Fibroblast of lung (primary cell): ENCODE measurements at regions not wholly inside any gene's neighbourhood (a gene's known extent, or its start where the extent isn't known, plus 50 kb on each side); places are given as distances from the start of the nearest gene placed in this dataset.

Experiments used
- EZH2 ChIP-seq: IDR thresholded peaks from 2 replicates; pipeline ENCODE4 v1.5.1; 2012; ENCODE audit warnings: low read length, control low read depth, mild to moderate bottlenecking; ENCODE audit errors: missing control alignments
- TF ChIP-seq, protein P1 (sequence below), 2 donors: IDR thresholded peaks in 1 of 2; conservative IDR thresholded peaks in 1 of 2; 1 replicate in 1 of 2; 2 replicates in 1 of 2; pipeline ENCODE4 v1.5.1; 2011 to 2012; ENCODE audit warnings: low read length in 2 of 2, control low read depth in 1 of 2, inconsistent platforms in 1 of 2, low read depth in 1 of 2, mild to moderate bottlenecking in 1 of 2

DNA sequence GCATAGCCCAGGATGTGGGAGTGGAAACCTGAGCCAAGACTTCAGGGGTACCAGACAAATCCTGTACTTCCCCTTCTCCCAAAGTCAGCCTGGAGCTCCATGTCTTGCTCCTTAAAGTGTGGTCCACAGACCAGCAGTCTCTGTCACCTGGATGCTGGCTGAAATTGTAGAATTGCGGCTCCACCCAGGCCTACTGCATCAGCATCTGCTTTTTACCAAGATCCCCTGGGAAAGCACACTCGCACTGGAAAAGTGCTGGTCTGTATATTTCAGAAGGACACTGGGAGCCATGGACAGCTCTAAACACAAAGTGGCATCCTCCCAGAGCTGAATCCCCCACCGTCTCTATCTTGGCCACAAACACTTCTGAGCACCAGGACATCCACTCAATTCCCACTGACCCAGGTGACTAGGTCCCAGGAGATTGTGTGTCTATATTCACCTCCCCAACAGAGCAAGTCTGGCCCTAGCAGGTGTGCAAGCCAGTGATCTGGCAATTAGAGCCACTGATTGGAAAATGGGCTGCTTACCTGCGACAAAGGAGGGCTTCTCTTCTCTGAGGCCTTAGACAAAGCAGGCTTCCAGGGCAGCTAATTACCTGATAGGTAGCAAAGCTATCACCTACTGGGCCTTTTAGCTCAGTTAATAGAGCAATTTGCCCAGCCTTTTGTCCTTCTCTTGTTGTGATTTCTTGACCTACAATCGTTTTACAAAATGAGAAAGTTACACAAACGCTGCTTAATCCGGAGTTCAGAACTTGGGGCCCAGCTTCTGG, 443.3 kb downstream of the MN1 start:
- TF ChIP-seq, protein P1, sequence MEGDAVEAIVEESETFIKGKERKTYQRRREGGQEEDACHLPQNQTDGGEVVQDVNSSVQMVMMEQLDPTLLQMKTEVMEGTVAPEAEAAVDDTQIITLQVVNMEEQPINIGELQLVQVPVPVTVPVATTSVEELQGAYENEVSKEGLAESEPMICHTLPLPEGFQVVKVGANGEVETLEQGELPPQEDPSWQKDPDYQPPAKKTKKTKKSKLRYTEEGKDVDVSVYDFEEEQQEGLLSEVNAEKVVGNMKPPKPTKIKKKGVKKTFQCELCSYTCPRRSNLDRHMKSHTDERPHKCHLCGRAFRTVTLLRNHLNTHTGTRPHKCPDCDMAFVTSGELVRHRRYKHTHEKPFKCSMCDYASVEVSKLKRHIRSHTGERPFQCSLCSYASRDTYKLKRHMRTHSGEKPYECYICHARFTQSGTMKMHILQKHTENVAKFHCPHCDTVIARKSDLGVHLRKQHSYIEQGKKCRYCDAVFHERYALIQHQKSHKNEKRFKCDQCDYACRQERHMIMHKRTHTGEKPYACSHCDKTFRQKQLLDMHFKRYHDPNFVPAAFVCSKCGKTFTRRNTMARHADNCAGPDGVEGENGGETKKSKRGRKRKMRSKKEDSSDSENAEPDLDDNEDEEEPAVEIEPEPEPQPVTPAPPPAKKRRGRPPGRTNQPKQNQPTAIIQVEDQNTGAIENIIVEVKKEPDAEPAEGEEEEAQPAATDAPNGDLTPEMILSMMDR (conservative IDR thresholded peaks at IDR 0.05 in 1 of 2, IDR thresholded peaks at IDR 0.05 in 1 of 2; ENCODE audit: low read depth in 1 of 2, low read length in 2 of 2): no peak
- TF ChIP-seq EZH2: no peak
